HEK293 (cell line): ENCODE measurements at regions not wholly inside any gene's neighbourhood (a gene's known extent, or its start where the extent isn't known, plus 50 kb on each side); places are given as distances from the start of the nearest gene placed in this dataset.

Experiments
- CTCF ChIA-PET: fragments of 350-600 bp; formaldehyde crosslinking; extraction: SDS; loops from one replicate; lab custom pipeline; 2021; ENCODE audit warnings: antibody characterized with exemption; lab: Yijun Ruan, JAX
- POLR2A ChIA-PET: fragments of 300-600 bp; formaldehyde crosslinking; extraction: SDS; loops from one replicate; lab custom pipeline; 2020; ENCODE audit warnings: antibody characterized with exemption, inconsistent platforms; lab: Yijun Ruan, JAX
- H3K27ac ChIP-seq: fragments of 200-500 bp; sonication (Bioruptor generic); 2 replicates; pipeline ENCODE4 v1.5.1; 2014; ENCODE audit warnings: low read depth, low read length, control low read depth, inconsistent platforms; ENCODE audit errors: extremely low read depth
- H3K36me3 ChIP-seq, 2 experiments: fragments of 200-500 bp in 1 of 2; sonication (Bioruptor generic) in 1 of 2; 1 replicate in 1 of 2; 2 replicates in 1 of 2; pipeline ENCODE4 v1.5.1; 2014 to 2017; ENCODE audit warnings: inconsistent platforms in 2 of 2, low read length in 2 of 2; ENCODE audit not compliant: control insufficient read depth in 2 of 2, insufficient read depth in 1 of 2
- H3K4me1 ChIP-seq: fragments of 200-500 bp; sonication (Bioruptor generic); 2 replicates; pipeline ENCODE4 v1.5.1; 2014; ENCODE audit warnings: mild to moderate bottlenecking, low read length, inconsistent platforms; ENCODE audit not compliant: control insufficient read depth, insufficient read depth
- H3K4me3 ChIP-seq: 2 replicates; pipeline ENCODE4 v1.5.1; 2011; ENCODE audit warnings: low read depth, mild to moderate bottlenecking, control low read depth, low read length, moderate library complexity
- H3K9me3 ChIP-seq: fragments of 200-500 bp; sonication (Bioruptor generic); 2 replicates; pipeline ENCODE4 v1.5.1; 2014; ENCODE audit warnings: low read depth, low read length, inconsistent platforms; ENCODE audit not compliant: control insufficient read depth, insufficient read depth
- KLF7 ChIP-seq: fragments of 450-650 bp; formaldehyde crosslinking; IDR thresholded peaks from 2 replicates; pipeline ENCODE4 v1.5.1; 2016; ENCODE audit warnings: missing biosample characterization, missing genetic modification characterization, borderline replicate concordance
- SALL2 ChIP-seq: fragments of 450-650 bp; formaldehyde crosslinking; IDR thresholded peaks from 2 replicates; pipeline ENCODE4 v1.5.0; 2017; ENCODE audit warnings: missing biosample characterization, mild to moderate bottlenecking, missing genetic modification characterization, borderline replicate concordance
- ZBTB11 ChIP-seq: fragments of 450-650 bp; formaldehyde crosslinking; conservative IDR thresholded peaks from 2 replicates; pipeline ENCODE4 v1.5.1; 2016; ENCODE audit warnings: low read depth, missing biosample characterization, missing genetic modification characterization
- ZBTB17 ChIP-seq: fragments of 450-650 bp; formaldehyde crosslinking; IDR thresholded peaks from 2 replicates; pipeline ENCODE4 v1.5.1; 2016; ENCODE audit warnings: missing biosample characterization, missing genetic modification characterization
- ZBTB26 ChIP-seq: fragments of 450-650 bp; formaldehyde crosslinking; optimal IDR thresholded peaks from 2 replicates; pipeline ENCODE3; 2016; ENCODE audit warnings: missing biosample characterization, mild to moderate bottlenecking, missing genetic modification characterization
- ZNF174 ChIP-seq: fragments of 450-650 bp; formaldehyde crosslinking; IDR thresholded peaks from 2 replicates; pipeline ENCODE4 v1.5.0; 2017; ENCODE audit warnings: missing biosample characterization, mild to moderate bottlenecking, missing genetic modification characterization
- ZNF175 ChIP-seq: fragments of 450-650 bp; formaldehyde crosslinking; IDR thresholded peaks from 2 replicates; pipeline ENCODE4 v1.5.1; 2016; ENCODE audit warnings: missing biosample characterization, missing genetic modification characterization
- ZNF2 ChIP-seq: fragments of 450-650 bp; formaldehyde crosslinking; IDR thresholded peaks from 2 replicates; pipeline ENCODE4 v1.5.1; 2016; ENCODE audit warnings: missing biosample characterization, missing genetic modification characterization
- ZNF274 ChIP-seq, 2 experiments: fragments of 200-500 bp in 1 of 2; fragments of 450-650 bp in 1 of 2; sonication (Bioruptor generic) in 1 of 2; formaldehyde crosslinking in 1 of 2; IDR thresholded peaks; 2 replicates each; pipeline versions ENCODE4 v1.5.1 to v1.6.1; 2014 to 2016; ENCODE audit warnings: borderline replicate concordance in 1 of 2, inconsistent platforms in 1 of 2, low read length in 1 of 2, missing biosample characterization in 1 of 2, missing genetic modification characterization in 1 of 2
- ZNF302 ChIP-seq: fragments of 450-650 bp; formaldehyde crosslinking; IDR thresholded peaks from 2 replicates; pipeline ENCODE4 v1.5.1; 2016; ENCODE audit warnings: missing biosample characterization, missing genetic modification characterization, low read depth
- ZNF398 ChIP-seq: fragments of 450-650 bp; formaldehyde crosslinking; IDR thresholded peaks from 2 replicates; pipeline ENCODE4 v1.5.1; 2017; ENCODE audit warnings: missing biosample characterization, missing genetic modification characterization
- ZNF423 ChIP-seq: fragments of 450-650 bp; formaldehyde crosslinking; IDR thresholded peaks from 2 replicates; pipeline ENCODE4 v1.5.1; 2016; ENCODE audit warnings: missing biosample characterization, missing genetic modification characterization
- ZNF426 ChIP-seq: fragments of 450-650 bp; formaldehyde crosslinking; IDR thresholded peaks from 2 replicates; pipeline ENCODE4 v1.5.1; 2017; ENCODE audit warnings: missing biosample characterization, missing genetic modification characterization, mild to moderate bottlenecking, inconsistent platforms, moderate library complexity
- ZNF521 ChIP-seq: fragments of 450-650 bp; formaldehyde crosslinking; IDR thresholded peaks from 2 replicates; pipeline ENCODE4 v1.5.1; 2017; ENCODE audit warnings: missing biosample characterization, mild to moderate bottlenecking, missing genetic modification characterization
- ZNF549 ChIP-seq: fragments of 450-650 bp; IDR thresholded peaks from 2 replicates; pipeline ENCODE4 v1.5.1; 2018; ENCODE audit warnings: missing biosample characterization, missing genetic modification characterization, mild to moderate bottlenecking, inconsistent platforms, moderate library complexity
- ZNF580 ChIP-seq: fragments of 450-650 bp; formaldehyde crosslinking; IDR thresholded peaks from 2 replicates; pipeline ENCODE4 v1.5.1; 2016; ENCODE audit warnings: missing biosample characterization, missing genetic modification characterization
- ZNF639 ChIP-seq: fragments of 450-650 bp; formaldehyde crosslinking; IDR thresholded peaks from 2 replicates; pipeline ENCODE4 v1.5.1; 2016; ENCODE audit warnings: missing biosample characterization, missing genetic modification characterization
- ZNF660 ChIP-seq: fragments of 450-650 bp; IDR thresholded peaks from 2 replicates; pipeline ENCODE4 v1.5.1; 2018; ENCODE audit warnings: missing biosample characterization, mild to moderate bottlenecking, missing genetic modification characterization
- ZNF692 ChIP-seq: fragments of 450-650 bp; formaldehyde crosslinking; IDR thresholded peaks from 2 replicates; pipeline ENCODE4 v1.5.1; 2016; ENCODE audit warnings: missing biosample characterization, missing genetic modification characterization
- ZNF701 ChIP-seq: fragments of 450-650 bp; formaldehyde crosslinking; IDR thresholded peaks from 2 replicates; pipeline ENCODE4 v1.5.1; 2016; ENCODE audit warnings: missing biosample characterization, missing genetic modification characterization
- ZNF76 ChIP-seq: fragments of 450-650 bp; formaldehyde crosslinking; IDR thresholded peaks from 2 replicates; pipeline ENCODE4; 2016; ENCODE audit warnings: low read depth, missing biosample characterization, missing genetic modification characterization, borderline replicate concordance
- ZSCAN18 ChIP-seq: fragments of 450-650 bp; formaldehyde crosslinking; IDR thresholded peaks from 2 replicates; pipeline ENCODE4 v1.5.1; 2016; ENCODE audit warnings: missing biosample characterization, missing genetic modification characterization

GRCh38 chr7:125845686-125846085 lies 916.1 kb upstream of the POT1 start (continued):
- no peak for TF ChIP-seq ZNF692
- no peak for TF ChIP-seq KLF7 (tag by site-specific recombination)
- no peak for TF ChIP-seq ZBTB11 (tag by site-specific recombination)
- TF ChIP-seq ZNF426 (tag by site-specific recombination): no peak
- no peak for TF ChIP-seq ZNF660 (tag by site-specific recombination)
- no peak for TF ChIP-seq ZBTB17
- TF ChIP-seq ZNF521 (tag by site-specific recombination): no peak
- TF ChIP-seq ZNF701: no peak
- TF ChIP-seq ZNF2 (tag by site-specific recombination): no peak

GRCh38 chr7:125834421-125834820 lies 904.8 kb upstream of the POT1 start:
- no peaks in the 10 kb centered on the region for H3K9me3 ChIP-seq
- no peaks in the 10 kb centered on the region for H3K4me1 ChIP-seq
- no peak overlapping the region for H3K4me3 ChIP-seq
- TF ChIP-seq ZSCAN18 (tag by site-specific recombination): no peak
- TF ChIP-seq ZNF398: no peak
- TF ChIP-seq, all 188 proteins: peak for 0
- Histone ChIP-seq H3K27ac (no peak overlapping the region), H3K36me3 (no peaks in the 10 kb centered on the region)
- ChIA-PET POLR2A (no interaction called here), CTCF (interaction anchor here (0.6 kb wide), 1 partner anchor 9 kb away, joined by 4 read pairs; no protein-coding TSS in a partner anchor)

GRCh38 chr7:125833839-125834238 lies 904.2 kb upstream of the POT1 start:
- ChIA-PET CTCF (interaction anchor here (0.6 kb wide), 2 partner anchors 8 to 161 kb away, joined by 3 to 4 read pairs; no protein-coding TSS in a partner anchor), POLR2A (no interaction called here)

More at GRCh38 chr7:125833839-125834238, 904.2 kb upstream of the POT1 start:
- Histone ChIP-seq H3K27ac (no peak overlapping the region), H3K4me1 (no peaks in the 10 kb centered on the region), H3K9me3 (no peaks in the 10 kb centered on the region), H3K4me3 (no peak overlapping the region), H3K36me3 (no peaks in the 10 kb centered on the region)
- no peak for TF ChIP-seq SALL2 (tag by site-specific recombination)
- TF ChIP-seq ZNF302 (tag by site-specific recombination): no peak
- no peak for TF ChIP-seq ZNF76 (tag by site-specific recombination)
- TF ChIP-seq ZNF549 (tag by site-specific recombination): no peak
- no peak for TF ChIP-seq ZBTB26 (tag by site-specific recombination)
- no peak for TF ChIP-seq ZNF274 (IDR thresholded peaks at IDR 0.05; ENCODE audit: low read length)
- TF ChIP-seq ZNF274 (tag by site-specific recombination; IDR thresholded peaks at IDR 0.05; ENCODE audit: borderline replicate concordance): no peak
- TF ChIP-seq ZNF423 (tag by site-specific recombination): no peak
- no peak for TF ChIP-seq ZNF580 (tag by site-specific recombination)
- TF ChIP-seq ZNF175: no peak
- TF ChIP-seq ZNF174: no peak
- TF ChIP-seq ZNF639 (tag by site-specific recombination): no peak
